Endothelial cell (in vitro differentiated cells): ENCODE measurements at regions not wholly inside any gene's neighbourhood (a gene's known extent, or its start where the extent isn't known, plus 50 kb on each side); places are given as distances from the start of the nearest gene placed in this dataset.
"Not testable (repeated sequence)": the region's sequence is repeated elsewhere in the genome, so short reads cannot be mapped to it uniquely, and the experiment has no call there.

Source experiments
- DNase-seq: peaks from one replicate; pipeline ENCODE4 v3.0.0; 2021; ENCODE audit warnings: low spot score
- H3K27ac Mint-ChIP-seq: one replicate; pipeline ENCODE4 v1.8.0; 2021; ENCODE audit warnings: mixed read lengths, inconsistent platforms; ENCODE audit not compliant: unreplicated experiment
- H3K27me3 Mint-ChIP-seq: one replicate; pipeline ENCODE4 v1.8.0; 2021; ENCODE audit warnings: mild to moderate bottlenecking, moderate library complexity, mixed read lengths, inconsistent platforms; ENCODE audit not compliant: unreplicated experiment
- H3K36me3 Mint-ChIP-seq: one replicate; pipeline ENCODE4 v1.8.0; 2021; ENCODE audit warnings: mild to moderate bottlenecking, low read depth, mixed read lengths, inconsistent platforms; ENCODE audit not compliant: unreplicated experiment
- H3K4me1 Mint-ChIP-seq: one replicate; pipeline ENCODE4 v1.8.0; 2021; ENCODE audit warnings: mild to moderate bottlenecking, mixed read lengths, inconsistent platforms; ENCODE audit not compliant: unreplicated experiment
- H3K4me3 Mint-ChIP-seq: one replicate; pipeline ENCODE4 v1.8.0; 2021; ENCODE audit warnings: mild to moderate bottlenecking, mixed read lengths, inconsistent platforms; ENCODE audit not compliant: unreplicated experiment
- H3K9me3 Mint-ChIP-seq: one replicate; pipeline ENCODE4 v1.8.0; 2021; ENCODE audit warnings: mixed read lengths, inconsistent platforms; ENCODE audit not compliant: unreplicated experiment
- TF ChIP-seq, protein P1 (sequence below): fragments of 200-600 bp; sonication (generic); IDR thresholded peaks from one replicate; pipeline ENCODE4 v1.5.0; 2021; ENCODE audit warnings: antibody characterized with exemption; ENCODE audit not compliant: unreplicated experiment

DNA sequence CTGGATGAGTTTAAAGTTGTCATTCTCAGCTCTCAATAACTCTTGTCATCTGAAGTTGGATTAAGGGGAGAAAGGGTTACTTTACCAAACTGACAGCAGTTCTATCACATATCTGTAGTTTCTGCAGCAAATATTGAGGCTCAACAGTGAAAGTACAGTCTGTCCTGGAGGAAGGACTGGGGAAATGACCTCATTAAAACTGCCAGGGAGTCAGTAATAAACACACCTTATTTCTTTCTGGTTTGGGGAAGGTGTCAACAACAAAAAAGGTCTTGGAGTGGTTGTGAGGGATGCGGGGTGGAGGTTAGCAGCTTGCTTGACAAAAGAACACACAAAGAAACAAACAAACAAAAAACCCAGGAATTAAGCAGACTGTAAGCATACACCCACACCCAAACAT lies 1418.0 kb downstream of the STIM2 start:
- no peaks in the 10 kb centered on the region for H3K9me3 Mint-ChIP-seq
- DNase-seq: no peak
- H3K4me3 Mint-ChIP-seq: no peak overlapping the region
- no peaks in the 10 kb centered on the region for H3K27me3 Mint-ChIP-seq
- H3K27ac Mint-ChIP-seq: no peak overlapping the region
- H3K36me3 Mint-ChIP-seq: no peaks in the 10 kb centered on the region
- no peaks in the 10 kb centered on the region for H3K4me1 Mint-ChIP-seq
- TF ChIP-seq, protein P1, sequence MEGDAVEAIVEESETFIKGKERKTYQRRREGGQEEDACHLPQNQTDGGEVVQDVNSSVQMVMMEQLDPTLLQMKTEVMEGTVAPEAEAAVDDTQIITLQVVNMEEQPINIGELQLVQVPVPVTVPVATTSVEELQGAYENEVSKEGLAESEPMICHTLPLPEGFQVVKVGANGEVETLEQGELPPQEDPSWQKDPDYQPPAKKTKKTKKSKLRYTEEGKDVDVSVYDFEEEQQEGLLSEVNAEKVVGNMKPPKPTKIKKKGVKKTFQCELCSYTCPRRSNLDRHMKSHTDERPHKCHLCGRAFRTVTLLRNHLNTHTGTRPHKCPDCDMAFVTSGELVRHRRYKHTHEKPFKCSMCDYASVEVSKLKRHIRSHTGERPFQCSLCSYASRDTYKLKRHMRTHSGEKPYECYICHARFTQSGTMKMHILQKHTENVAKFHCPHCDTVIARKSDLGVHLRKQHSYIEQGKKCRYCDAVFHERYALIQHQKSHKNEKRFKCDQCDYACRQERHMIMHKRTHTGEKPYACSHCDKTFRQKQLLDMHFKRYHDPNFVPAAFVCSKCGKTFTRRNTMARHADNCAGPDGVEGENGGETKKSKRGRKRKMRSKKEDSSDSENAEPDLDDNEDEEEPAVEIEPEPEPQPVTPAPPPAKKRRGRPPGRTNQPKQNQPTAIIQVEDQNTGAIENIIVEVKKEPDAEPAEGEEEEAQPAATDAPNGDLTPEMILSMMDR: no peak

DNA sequence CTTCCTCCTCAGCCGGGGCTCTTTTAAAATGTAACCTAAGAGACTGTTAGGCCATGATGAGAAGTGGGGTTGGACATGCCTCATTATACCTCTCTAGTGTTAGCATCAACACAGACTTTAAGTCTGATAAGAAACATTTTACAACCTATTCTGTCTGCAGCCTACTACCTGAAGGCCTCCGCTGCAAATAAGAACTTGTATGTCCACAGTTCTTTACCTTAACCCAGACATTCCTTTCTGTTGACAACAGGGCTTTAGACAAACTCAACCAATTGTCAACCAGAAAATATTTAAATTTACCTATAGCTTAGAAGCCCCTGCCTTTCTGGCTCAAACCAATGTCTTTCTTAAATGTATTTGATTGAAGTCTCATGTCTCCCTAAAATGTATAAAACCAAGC lies 1418.6 kb downstream of the STIM2 start:
- no peaks in the 10 kb centered on the region for H3K36me3 Mint-ChIP-seq
- no peak for DNase-seq
- no peaks in the 10 kb centered on the region for H3K27me3 Mint-ChIP-seq
- TF ChIP-seq, protein P1: no peak
- no peaks in the 10 kb centered on the region for H3K9me3 Mint-ChIP-seq
- H3K4me3 Mint-ChIP-seq: no peak overlapping the region
- H3K27ac Mint-ChIP-seq: no peak overlapping the region
- no peaks in the 10 kb centered on the region for H3K4me1 Mint-ChIP-seq

DNA sequence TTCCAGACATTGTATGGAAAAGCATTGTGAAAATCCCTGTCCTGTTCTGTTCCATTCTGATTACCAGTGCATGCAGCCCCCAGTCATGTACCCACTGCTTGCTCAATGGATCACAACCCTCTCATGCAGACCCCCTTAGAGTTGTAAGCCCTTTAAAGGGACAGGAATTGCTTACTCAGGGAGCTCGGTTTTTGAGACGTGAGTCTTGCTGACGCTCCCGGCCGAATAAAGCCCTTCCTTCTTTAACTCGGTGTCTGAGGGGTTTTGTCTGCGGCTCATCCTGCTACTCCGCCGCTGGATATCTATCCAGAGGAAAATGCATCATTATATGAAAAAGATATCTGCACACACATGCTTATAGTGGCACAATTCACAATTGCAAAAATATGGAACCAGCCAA lies 1425.6 kb downstream of the STIM2 start:
- H3K36me3 Mint-ChIP-seq, H3K27me3 Mint-ChIP-seq, H3K9me3 Mint-ChIP-seq, H3K4me1 Mint-ChIP-seq, H3K4me3 Mint-ChIP-seq, DNase-seq, H3K27ac Mint-ChIP-seq: not testable (repeated sequence)

DNA sequence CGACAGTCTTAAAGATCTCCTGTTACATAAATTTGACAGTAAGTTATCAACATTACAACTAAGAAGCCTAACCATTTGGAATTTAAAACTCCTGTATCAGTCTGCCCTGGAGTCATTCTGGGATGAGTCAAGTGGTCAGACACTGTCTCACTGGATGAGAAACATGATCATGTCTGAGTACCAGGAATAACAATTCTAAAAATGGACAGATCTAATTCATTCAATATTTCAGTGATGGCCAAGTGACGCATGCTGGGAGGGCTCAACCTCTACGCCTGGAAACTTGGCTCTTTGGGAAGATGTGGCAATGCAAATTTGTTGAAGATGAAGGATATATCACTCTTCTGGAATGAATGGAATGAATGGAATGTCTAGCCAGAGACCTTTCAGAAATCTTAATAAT lies 1427.2 kb downstream of the STIM2 start:
- Mint-ChIP-seq H3K4me1 (no peaks in the 10 kb centered on the region), H3K9me3 (no peaks in the 10 kb centered on the region), H3K36me3 (no peaks in the 10 kb centered on the region), H3K4me3 (no peak overlapping the region), H3K27ac (no peak overlapping the region), H3K27me3 (no peaks in the 10 kb centered on the region)
- DNase-seq: no peak
- TF ChIP-seq, protein P1: no peak

DNA sequence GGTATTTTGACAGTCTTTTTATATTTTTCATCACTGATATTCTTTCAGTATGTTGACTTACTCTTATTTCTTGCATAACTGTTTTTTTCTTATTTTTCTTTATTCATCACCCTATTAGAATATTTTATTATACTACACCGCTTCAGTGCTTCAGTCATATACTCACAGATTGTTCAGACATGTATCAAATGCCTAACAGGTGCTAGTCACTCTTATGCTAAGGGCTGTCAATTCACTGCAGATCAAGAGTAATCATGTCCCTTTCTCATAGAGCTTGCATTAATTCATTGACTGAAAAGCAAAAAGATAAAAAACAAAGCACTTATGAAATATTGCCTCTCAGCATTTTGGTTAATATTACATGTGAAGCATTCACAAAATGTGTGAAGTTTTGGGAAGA lies 1435.6 kb downstream of the STIM2 start:
- Mint-ChIP-seq H3K36me3 (no peaks in the 10 kb centered on the region), H3K9me3 (no peaks in the 10 kb centered on the region), H3K27ac (no peak overlapping the region), H3K27me3 (no peaks in the 10 kb centered on the region), H3K4me3 (no peak overlapping the region), H3K4me1 (no peaks in the 10 kb centered on the region)
- TF ChIP-seq, protein P1: no peak
- no peak for DNase-seq

DNA sequence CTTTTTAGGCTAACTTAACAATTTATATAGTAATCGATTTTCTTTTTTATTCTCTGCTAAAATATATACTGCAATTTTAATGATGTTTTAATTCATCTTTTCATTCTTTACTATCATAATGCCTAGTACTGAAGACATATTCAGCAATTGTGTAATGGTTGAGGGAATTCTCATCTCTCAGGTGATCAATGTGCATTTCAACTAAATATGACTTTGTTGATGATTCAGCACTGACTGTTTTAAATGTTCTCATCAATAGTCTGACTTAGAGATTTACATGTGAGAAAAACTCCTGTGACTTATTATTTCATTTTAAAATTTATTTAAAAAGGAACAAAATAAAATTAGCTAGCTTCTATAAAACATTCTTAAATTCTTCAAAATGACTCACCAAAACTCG lies 1450.3 kb downstream of the STIM2 start:
- no peaks in the 10 kb centered on the region for H3K9me3 Mint-ChIP-seq
- H3K4me3 Mint-ChIP-seq: no peak overlapping the region
- DNase-seq: no peak
- peaks cover 2% of the 10 kb centered on the region for H3K27me3 Mint-ChIP-seq
- TF ChIP-seq, protein P1: no peak
- H3K27ac Mint-ChIP-seq: no peak overlapping the region
- no peaks in the 10 kb centered on the region for H3K4me1 Mint-ChIP-seq
- no peaks in the 10 kb centered on the region for H3K36me3 Mint-ChIP-seq

DNA sequence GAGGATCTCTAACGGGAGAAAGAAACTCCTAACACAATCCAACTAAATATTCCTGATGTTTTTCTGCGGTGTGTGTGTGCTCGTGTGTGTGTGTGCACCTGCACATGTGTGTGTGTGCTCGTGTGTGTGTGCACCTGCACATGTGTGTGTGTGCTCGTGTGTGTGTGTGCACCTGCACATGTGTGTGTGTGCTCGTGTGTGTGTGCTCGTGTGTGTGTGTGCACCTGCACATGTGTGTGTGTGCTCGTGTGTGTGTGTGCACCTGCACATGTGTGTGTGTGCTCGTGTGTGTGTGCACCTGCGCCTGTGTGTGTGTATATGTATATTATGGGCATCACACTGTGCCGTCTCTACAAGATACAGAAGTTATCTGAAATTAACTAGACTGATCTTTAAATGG lies 1451.9 kb downstream of the STIM2 start:
- H3K9me3 Mint-ChIP-seq, H3K36me3 Mint-ChIP-seq, H3K4me3 Mint-ChIP-seq, DNase-seq, H3K4me1 Mint-ChIP-seq, H3K27me3 Mint-ChIP-seq, H3K27ac Mint-ChIP-seq: not testable (repeated sequence)
